Stomach smooth muscle (tissue), 2 donors: ENCODE measurements at regions not wholly inside any gene's neighbourhood (a gene's known extent, or its start where the extent isn't known, plus 50 kb on each side); places are given as distances from the start of the nearest gene placed in this dataset.

Experiments
- H3K27ac ChIP-seq: one replicate; pipeline ENCODE4 v1.7.0; 2013; ENCODE audit warnings: mild to moderate bottlenecking, low read length, inconsistent platforms
- H3K27me3 ChIP-seq, 2 donors: one replicate each; pipeline ENCODE4 v1.7.0; 2013; ENCODE audit warnings: low read length in 2 of 2; ENCODE audit not compliant: insufficient read depth in 2 of 2, control insufficient read depth in 1 of 2
- H3K36me3 ChIP-seq, 2 donors: one replicate each; pipeline ENCODE4 v1.7.0; 2013; ENCODE audit warnings: low read length in 2 of 2; ENCODE audit not compliant: control insufficient read depth in 2 of 2, insufficient read depth in 2 of 2
- H3K4me1 ChIP-seq: one replicate; pipeline ENCODE4 v1.7.0; 2013; ENCODE audit warnings: low read length; ENCODE audit not compliant: control insufficient read depth, insufficient read depth
- H3K4me3 ChIP-seq, 2 donors: one replicate each; pipeline ENCODE4 v1.7.0; 2013; ENCODE audit warnings: low read length in 2 of 2
- H3K9ac ChIP-seq, 2 donors: one replicate each; pipeline ENCODE4 v1.7.0; 2013; ENCODE audit warnings: low read length in 2 of 2, mild to moderate bottlenecking in 1 of 2
- H3K9me3 ChIP-seq, 2 donors: one replicate each; pipeline ENCODE4 v1.7.0; 2013; ENCODE audit warnings: low read length in 2 of 2; ENCODE audit not compliant: control insufficient read depth in 2 of 2
- donor health status: healthy.
- donor health status: Pancreatic carcinoma.

- H3K27me3 ChIP-seq = no peaks in the 10 kb centered on the region
- H3K4me3 ChIP-seq = no peak overlapping the region
- no peak overlapping the region for H3K9ac ChIP-seq
- H3K4me1 ChIP-seq = no peaks in the 10 kb centered on the region
- no peaks in the 10 kb centered on the region for H3K36me3 ChIP-seq
- no peaks in the 10 kb centered on the region for H3K9me3 ChIP-seq
- H3K27ac ChIP-seq = no peak overlapping the region
Observed at GRCh38 chr6:104017410-104018381, 842.0 kb downstream of the HACE1 start.

- no peaks in the 10 kb centered on the region for H3K9me3 ChIP-seq
- no peak overlapping the region for H3K27ac ChIP-seq
- H3K9ac ChIP-seq = no peak overlapping the region
- no peak overlapping the region for H3K4me3 ChIP-seq
- no peaks in the 10 kb centered on the region for H3K36me3 ChIP-seq
- H3K27me3 ChIP-seq = no peaks in the 10 kb centered on the region
- no peaks in the 10 kb centered on the region for H3K4me1 ChIP-seq
Observed at GRCh38 chr6:104014163-104014959, 845.4 kb downstream of the HACE1 start.

- Histone ChIP-seq H3K9me3 (no peaks in the 10 kb centered on the region), H3K36me3 (no peaks in the 10 kb centered on the region), H3K9ac (no peak overlapping the region), H3K27me3 (no peaks in the 10 kb centered on the region), H3K4me1 (no peaks in the 10 kb centered on the region), H3K27ac (no peak overlapping the region), H3K4me3 (no peak overlapping the region)
Observed at GRCh38 chr6:104013312-104013971, 846.3 kb downstream of the HACE1 start.

GRCh38 chr6:104010897-104011296, 848.8 kb downstream of the HACE1 start:
- no peaks in the 10 kb centered on the region for H3K9me3 ChIP-seq
- no peak overlapping the region for H3K9ac ChIP-seq
- H3K4me1 ChIP-seq = no peaks in the 10 kb centered on the region
- H3K27me3 ChIP-seq = no peaks in the 10 kb centered on the region
- H3K36me3 ChIP-seq = no peaks in the 10 kb centered on the region
- H3K4me3 ChIP-seq = no peak overlapping the region
- H3K27ac ChIP-seq = no peak overlapping the region

GRCh38 chr6:104003803-104004516, 855.8 kb downstream of the HACE1 start:
- Histone ChIP-seq H3K9me3 (no peaks in the 10 kb centered on the region), H3K4me3 (no peak overlapping the region), H3K36me3 (no peaks in the 10 kb centered on the region), H3K9ac (no peak overlapping the region), H3K4me1 (no peaks in the 10 kb centered on the region), H3K27ac (no peak overlapping the region), H3K27me3 (no peaks in the 10 kb centered on the region)

GRCh38 chr6:103995571-103995970, 864.1 kb downstream of the HACE1 start:
- H3K27me3 ChIP-seq = no peaks in the 10 kb centered on the region
- H3K9me3 ChIP-seq = no peaks in the 10 kb centered on the region
- no peak overlapping the region for H3K27ac ChIP-seq
- no peak overlapping the region for H3K9ac ChIP-seq
- H3K4me3 ChIP-seq = no peak overlapping the region
- no peaks in the 10 kb centered on the region for H3K4me1 ChIP-seq
- no peaks in the 10 kb centered on the region for H3K36me3 ChIP-seq

GRCh38 chr6:103983860-103984259, 875.9 kb downstream of the HACE1 start:
- Histone ChIP-seq H3K9ac (no peak overlapping the region), H3K9me3 (no peaks in the 10 kb centered on the region)

GRCh38 chr6:103983011-103983410, 876.7 kb downstream of the HACE1 start:
- H3K9ac ChIP-seq = no peak overlapping the region
- no peaks in the 10 kb centered on the region for H3K36me3 ChIP-seq
- H3K4me1 ChIP-seq = no peaks in the 10 kb centered on the region
- no peak overlapping the region for H3K27ac ChIP-seq
- H3K9me3 ChIP-seq = no peaks in the 10 kb centered on the region
- no peaks in the 10 kb centered on the region for H3K27me3 ChIP-seq
- no peak overlapping the region for H3K4me3 ChIP-seq

More at GRCh38 chr6:103983860-103984259, 875.9 kb downstream of the HACE1 start:
- Histone ChIP-seq H3K27me3 (no peaks in the 10 kb centered on the region), H3K4me1 (no peaks in the 10 kb centered on the region), H3K36me3 (no peaks in the 10 kb centered on the region), H3K4me3 (no peak overlapping the region), H3K27ac (no peak overlapping the region)

GRCh38 chr6:103982574-103982973, 877.1 kb downstream of the HACE1 start:
- Histone ChIP-seq H3K9me3 (no peaks in the 10 kb centered on the region), H3K9ac (no peak overlapping the region), H3K27me3 (no peaks in the 10 kb centered on the region), H3K36me3 (no peaks in the 10 kb centered on the region), H3K4me1 (no peaks in the 10 kb centered on the region), H3K4me3 (no peak overlapping the region), H3K27ac (no peak overlapping the region)

- H3K4me3 ChIP-seq = no peak overlapping the region
- no peaks in the 10 kb centered on the region for H3K9me3 ChIP-seq
- no peaks in the 10 kb centered on the region for H3K36me3 ChIP-seq
- H3K4me1 ChIP-seq = no peaks in the 10 kb centered on the region
- no peaks in the 10 kb centered on the region for H3K27me3 ChIP-seq
- H3K27ac ChIP-seq = no peak overlapping the region
- no peak overlapping the region for H3K9ac ChIP-seq
Observed at GRCh38 chr6:103979308-103979707, 880.4 kb downstream of the HACE1 start.
